ENCODE measurements at regions not wholly inside any gene's neighbourhood (a gene's known extent, or its start where the extent isn't known, plus 50 kb on each side); places are given as distances from the start of the nearest gene placed in this dataset.

- TF ChIP-seq ZNF274 (IDR thresholded peaks at IDR 0.05; ENCODE audit: low read depth, low read length) (no peak), YY1 (IDR thresholded peaks at IDR 0.05; ENCODE audit: insufficient read depth, insufficient read length) (no peak), SUZ12 (IDR thresholded peaks at IDR 0.05; ENCODE audit: extremely low read depth, insufficient read depth, insufficient read length) (no peak)
These were observed 210.5 kb upstream of the SEMA6A start for GRCh38 chr5:116785106-116785505.

Data from NT2/D1 (cell line).